Progenitor cell of endocrine pancreas (in vitro differentiated cells): ENCODE measurements at regions not wholly inside any gene's neighbourhood (a gene's known extent, or its start where the extent isn't known, plus 50 kb on each side); places are given as distances from the start of the nearest gene placed in this dataset.

ENCODE experiments used
- DNase-seq: peaks from one replicate; pipeline ENCODE4 v3.0.0; 2021; ENCODE audit warnings: low spot score; ENCODE audit not compliant: unreplicated experiment
- H3K27ac Mint-ChIP-seq: 2 replicates; pipeline ENCODE4 v1.8.0; 2021; ENCODE audit warnings: mild to moderate bottlenecking, moderate library complexity, mixed read lengths
- H3K27me3 Mint-ChIP-seq: 2 replicates; pipeline ENCODE4 v1.8.0; 2021; ENCODE audit warnings: mixed read lengths
- H3K36me3 Mint-ChIP-seq: 2 replicates; pipeline ENCODE4 v1.8.0; 2022; ENCODE audit warnings: mixed read lengths; ENCODE audit not compliant: insufficient read depth
- H3K4me1 Mint-ChIP-seq: 2 replicates; pipeline ENCODE4 v1.8.0; 2021; ENCODE audit warnings: low read depth, mixed read lengths
- H3K4me3 Mint-ChIP-seq: 2 replicates; pipeline ENCODE4 v1.8.0; 2021; ENCODE audit warnings: low read depth, mild to moderate bottlenecking, moderate library complexity, mixed read lengths
- H3K9me3 Mint-ChIP-seq: 2 replicates; pipeline ENCODE4 v1.8.0; 2021; ENCODE audit warnings: low read depth, mixed read lengths
- CTCF ChIP-seq: fragments of 200-600 bp; sonication (generic); IDR thresholded peaks from one replicate; pipeline ENCODE4 v1.5.0; 2021; ENCODE audit warnings: antibody characterized with exemption, mild to moderate bottlenecking; ENCODE audit not compliant: unreplicated experiment

GRCh38 chr17:74011966-74012365, 191.5 kb upstream of the RPL38 start:
- peak overlapping the region; percentile 37 for H3K27ac Mint-ChIP-seq
- H3K36me3 Mint-ChIP-seq = no peaks in the 10 kb centered on the region
- TF ChIP-seq CTCF = no peak
- no peak for DNase-seq
- H3K4me3 Mint-ChIP-seq = no peak overlapping the region
- peaks cover 48% of the 10 kb centered on the region for H3K27me3 Mint-ChIP-seq
- no peaks in the 10 kb centered on the region for H3K9me3 Mint-ChIP-seq
- H3K4me1 Mint-ChIP-seq = peaks cover 12% of the 10 kb centered on the region

GRCh38 chr17:74012465-74012864, 191.0 kb upstream of the RPL38 start:
- H3K27me3 Mint-ChIP-seq = peaks cover 49% of the 10 kb centered on the region
- no peak overlapping the region for H3K4me3 Mint-ChIP-seq
- H3K27ac Mint-ChIP-seq = no peak overlapping the region
- no peaks in the 10 kb centered on the region for H3K9me3 Mint-ChIP-seq
- TF ChIP-seq CTCF = no peak
- peaks cover 12% of the 10 kb centered on the region for H3K4me1 Mint-ChIP-seq
- H3K36me3 Mint-ChIP-seq = no peaks in the 10 kb centered on the region
- DNase-seq = no peak

- Mint-ChIP-seq H3K27me3 (peaks cover 32% of the 10 kb centered on the region), H3K4me3 (no peak overlapping the region), H3K27ac (no peak overlapping the region), H3K36me3 (no peaks in the 10 kb centered on the region), H3K4me1 (peaks cover 12% of the 10 kb centered on the region), H3K9me3 (no peaks in the 10 kb centered on the region)
- DNase-seq = no peak
- TF ChIP-seq CTCF = no peak
These were observed 188.2 kb upstream of the RPL38 start for GRCh38 chr17:74015316-74015715.

GRCh38 chr17:74015990-74016389, 187.5 kb upstream of the RPL38 start:
- TF ChIP-seq CTCF = no peak
- no peak overlapping the region for H3K27ac Mint-ChIP-seq
- no peaks in the 10 kb centered on the region for H3K9me3 Mint-ChIP-seq
- H3K4me1 Mint-ChIP-seq = peaks cover 12% of the 10 kb centered on the region
- DNase-seq = no peak
- H3K27me3 Mint-ChIP-seq = peaks cover 25% of the 10 kb centered on the region
- H3K4me3 Mint-ChIP-seq = no peak overlapping the region
- H3K36me3 Mint-ChIP-seq = no peaks in the 10 kb centered on the region

- Mint-ChIP-seq H3K36me3 (no peaks in the 10 kb centered on the region), H3K4me3 (no peak overlapping the region), H3K27ac (no peak overlapping the region), H3K4me1 (peaks cover 10% of the 10 kb centered on the region), H3K9me3 (no peaks in the 10 kb centered on the region), H3K27me3 (peaks cover 23% of the 10 kb centered on the region)
- DNase-seq = no peak
- TF ChIP-seq CTCF = no peak
These were observed 187.0 kb upstream of the RPL38 start for GRCh38 chr17:74016461-74016860.
